ENCODE measurements at regions not wholly inside any gene's neighbourhood (a gene's known extent, or its start where the extent isn't known, plus 50 kb on each side); places are given as distances from the start of the nearest gene placed in this dataset.

DNA sequence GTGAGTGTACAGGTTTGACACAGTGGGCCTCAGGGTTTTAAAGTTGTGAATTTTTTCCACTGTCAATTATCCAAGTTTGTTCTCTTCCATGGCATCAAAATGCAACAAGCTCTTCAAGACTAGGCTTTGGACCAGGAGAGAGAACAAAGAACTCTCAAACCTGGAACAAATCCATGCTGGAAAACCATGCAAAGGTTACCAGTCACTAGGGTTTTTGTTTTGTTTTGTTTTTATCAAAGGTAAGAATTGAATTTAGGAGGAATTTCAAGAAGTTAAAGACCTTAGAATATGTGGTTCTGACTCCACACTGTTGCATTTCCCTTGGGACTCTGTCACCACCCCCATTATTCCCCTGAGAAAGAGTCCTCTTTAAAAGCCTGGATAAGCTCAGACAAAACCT, 191.1 kb upstream of the PIK3R1 start:
- no peak overlapping the region for H2AFZ ChIP-seq (ENCODE audit: low read depth, low read length)
- no peaks in the 10 kb centered on the region for H3K9me1 ChIP-seq (replicated peaks; ENCODE audit: control insufficient read depth, extremely low read depth, insufficient read depth, low read length)
- FAIRE-seq (no peak), DNase-seq (ENCODE audit: low read depth, low spot score) (no peak)
- H3K4me1 ChIP-seq (ENCODE audit: control insufficient read depth, extremely low read depth, insufficient read depth, low read length) = peaks cover 26% of the 10 kb centered on the region
- BruUV-seq (replicated peaks) = no TSS peak
- H3K9ac ChIP-seq (replicated peaks; ENCODE audit: extremely low read depth, insufficient read depth, low read length) = no peak overlapping the region
- no peak overlapping the region for H3K4me3 ChIP-seq (replicated peaks in 1 of 3; ENCODE audit: insufficient read depth in 1 of 3, low read depth in 1 of 3, low read length in 3 of 3)
- H3K27ac ChIP-seq (ENCODE audit: insufficient read depth, low read depth, low read length) = no peak overlapping the region
- H3K4me2 ChIP-seq (ENCODE audit: insufficient read depth, low read length) = no peak overlapping the region
- no peak for TF ChIP-seq FOS (IDR thresholded peaks at IDR 0.05; ENCODE audit: borderline replicate concordance, insufficient read depth, low read length)
- TF ChIP-seq JUN (IDR thresholded peaks at IDR 0.05; ENCODE audit: borderline replicate concordance, insufficient read depth, insufficient read length, low read depth) = no peak
- TF ChIP-seq POLR2AphosphoS5 (IDR thresholded peaks at IDR 0.05; ENCODE audit: insufficient read depth, low read depth, low read length) = no peak
- TF ChIP-seq GATA2 (IDR thresholded peaks at IDR 0.05; ENCODE audit: insufficient read depth, insufficient read length, low read depth, low read length) = no peak
- TF ChIP-seq, protein P1, sequence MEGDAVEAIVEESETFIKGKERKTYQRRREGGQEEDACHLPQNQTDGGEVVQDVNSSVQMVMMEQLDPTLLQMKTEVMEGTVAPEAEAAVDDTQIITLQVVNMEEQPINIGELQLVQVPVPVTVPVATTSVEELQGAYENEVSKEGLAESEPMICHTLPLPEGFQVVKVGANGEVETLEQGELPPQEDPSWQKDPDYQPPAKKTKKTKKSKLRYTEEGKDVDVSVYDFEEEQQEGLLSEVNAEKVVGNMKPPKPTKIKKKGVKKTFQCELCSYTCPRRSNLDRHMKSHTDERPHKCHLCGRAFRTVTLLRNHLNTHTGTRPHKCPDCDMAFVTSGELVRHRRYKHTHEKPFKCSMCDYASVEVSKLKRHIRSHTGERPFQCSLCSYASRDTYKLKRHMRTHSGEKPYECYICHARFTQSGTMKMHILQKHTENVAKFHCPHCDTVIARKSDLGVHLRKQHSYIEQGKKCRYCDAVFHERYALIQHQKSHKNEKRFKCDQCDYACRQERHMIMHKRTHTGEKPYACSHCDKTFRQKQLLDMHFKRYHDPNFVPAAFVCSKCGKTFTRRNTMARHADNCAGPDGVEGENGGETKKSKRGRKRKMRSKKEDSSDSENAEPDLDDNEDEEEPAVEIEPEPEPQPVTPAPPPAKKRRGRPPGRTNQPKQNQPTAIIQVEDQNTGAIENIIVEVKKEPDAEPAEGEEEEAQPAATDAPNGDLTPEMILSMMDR (IDR thresholded peaks at IDR 0.05; ENCODE audit: extremely low read depth in 1 of 2, insufficient read depth in 1 of 2, low read depth in 1 of 2, low read length in 2 of 2) = no peak
- no peak for TF ChIP-seq MYC (IDR thresholded peaks at IDR 0.05; ENCODE audit: low read depth, low read length)
- no peak for TF ChIP-seq POLR2A (IDR thresholded peaks at IDR 0.05; ENCODE audit: low read depth, low read length)
- no peak for TF ChIP-seq EZH2 (IDR thresholded peaks at IDR 0.05; ENCODE audit: borderline replicate concordance, low read depth, low read length, severe bottlenecking)
- TF ChIP-seq, protein P2, sequence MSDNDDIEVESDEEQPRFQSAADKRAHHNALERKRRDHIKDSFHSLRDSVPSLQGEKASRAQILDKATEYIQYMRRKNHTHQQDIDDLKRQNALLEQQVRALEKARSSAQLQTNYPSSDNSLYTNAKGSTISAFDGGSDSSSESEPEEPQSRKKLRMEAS (IDR thresholded peaks at IDR 0.05; ENCODE audit: insufficient read depth, insufficient read length) = no peak
- intact Hi-C loops (cut with micrococcal nuclease) = no loop called here
- no peaks in the 10 kb centered on the region for H3K36me3 ChIP-seq (ENCODE audit: control insufficient read depth in 2 of 2, extremely low read depth in 1 of 2, insufficient read depth in 2 of 2, low read length in 2 of 2)
- no peaks in the 10 kb centered on the region for H3K27me3 ChIP-seq (ENCODE audit: control insufficient read depth in 2 of 2, insufficient read depth in 2 of 2, low read length in 2 of 2)
- POLR2A ChIA-PET = no interaction called here
- H4K20me1 ChIP-seq (replicated peaks; ENCODE audit: control insufficient read depth, extremely low read depth, insufficient read depth, low read length) = no peaks in the 10 kb centered on the region
- CTCF ChIA-PET = no interaction called here
- H3K79me2 ChIP-seq (ENCODE audit: control insufficient read depth, insufficient read depth, low read length) = no peaks in the 10 kb centered on the region
- dilution Hi-C loops (cut with MboI; ENCODE audit: extremely low pct_ligation_motif_present, low sequenced_read_pairs) = no loop called here
- no peaks in the 10 kb centered on the region for H3K9me3 ChIP-seq (replicated peaks; ENCODE audit: control insufficient read depth, insufficient read depth, low read length)

Measured in endothelial cell of umbilical vein (primary cell).